OCI-LY7 (cell line): ENCODE measurements at regions not wholly inside any gene's neighbourhood (a gene's known extent, or its start where the extent isn't known, plus 50 kb on each side); places are given as distances from the start of the nearest gene placed in this dataset.

ENCODE experiments used
- CTCF ChIP-seq: fragments of 200-600 bp; sonication (generic); conservative IDR thresholded peaks from 2 replicates; pipeline ENCODE4 v1.5.1; 2014; ENCODE audit warnings: mild to moderate bottlenecking, antibody characterized with exemption, low read length, moderate library complexity, mixed read lengths
- EZH2phosphoT487 ChIP-seq: fragments of 200-600 bp; sonication (generic); IDR thresholded peaks from 2 replicates; pipeline ENCODE4 v1.6.1; 2018; ENCODE audit warnings: low read depth, borderline replicate concordance, mild to moderate bottlenecking, mixed run types, antibody characterized with exemption, low read length, moderate library complexity, mixed read lengths

- TF ChIP-seq CTCF (no peak), EZH2phosphoT487 (no peak)
These were observed 374.6 kb upstream of the CFAP20DC start for GRCh38 chr3:59424268-59425010.
